HG02759 (cell line): ENCODE measurements at regions not wholly inside any gene's neighbourhood (a gene's known extent, or its start where the extent isn't known, plus 50 kb on each side); places are given as distances from the start of the nearest gene placed in this dataset.
"Not testable (repeated sequence)": the region's sequence is repeated elsewhere in the genome, so short reads cannot be mapped to it uniquely, and the experiment has no call there.

Experiments
- ATAC-seq: cut with Tn5 transposase; IDR thresholded peaks from one replicate; pipeline ENCODE4 v1.9.1; 2021; ENCODE audit warnings: mild to moderate bottlenecking, moderate library complexity; ENCODE audit not compliant: unreplicated experiment

GRCh38 chr10:124193309-124193696, 99.9 kb upstream of the CHST15 start:
- ATAC-seq, result no peak

DNA sequence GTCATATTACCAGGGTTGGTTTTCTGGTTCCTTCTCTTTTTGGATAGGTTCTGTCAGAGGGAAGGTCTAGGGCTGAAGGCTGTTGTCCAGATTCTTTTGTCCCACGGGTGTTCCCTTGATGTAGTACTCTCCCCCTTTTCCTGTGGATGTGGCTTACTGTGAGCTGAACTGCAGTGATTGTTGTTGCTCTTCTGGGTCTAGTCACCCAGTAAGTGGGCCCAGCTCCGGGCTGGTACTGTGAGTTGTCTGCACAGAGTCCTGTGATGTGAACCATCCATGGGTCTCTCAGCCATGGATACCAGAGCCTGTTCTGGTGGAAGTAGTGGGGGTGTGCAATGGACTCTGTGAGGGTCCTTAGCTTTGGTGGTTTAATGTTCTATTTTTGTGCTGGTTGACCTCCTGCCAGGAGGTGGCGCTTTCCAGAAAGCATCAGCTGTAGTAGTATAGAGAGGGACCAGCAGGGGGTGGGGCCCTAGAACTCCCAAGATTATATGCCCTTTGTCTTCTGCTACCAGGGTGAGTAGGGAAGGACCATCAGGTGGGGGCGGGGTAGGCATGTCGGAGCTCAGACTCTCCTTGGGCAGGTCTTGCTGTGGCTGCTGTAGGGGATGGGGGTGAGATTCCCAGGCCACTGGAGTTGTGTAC, 99.4 kb upstream of the CHST15 start:
- ATAC-seq, result not testable (repeated sequence)

DNA sequence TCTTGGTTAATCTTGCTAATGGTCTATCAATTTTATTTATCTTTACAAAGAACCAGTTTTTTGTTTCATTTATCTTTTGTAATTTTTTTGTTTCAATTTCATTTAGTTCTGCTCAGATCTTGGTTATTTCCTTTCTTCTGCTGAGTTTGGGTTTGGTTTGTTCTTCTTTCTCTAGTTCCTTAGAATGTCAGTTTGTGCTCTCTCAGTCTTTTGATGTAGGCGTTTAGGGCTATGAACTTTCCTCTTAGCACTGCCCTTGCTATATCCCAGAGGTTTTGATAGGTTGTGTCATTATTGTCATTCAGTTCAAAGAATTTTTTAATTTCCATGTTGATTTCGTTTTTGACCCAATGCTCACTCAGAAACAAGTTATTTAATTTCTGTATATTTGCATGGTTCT, 97.1 kb upstream of the CHST15 start:
- ATAC-seq, result not testable (repeated sequence)

DNA sequence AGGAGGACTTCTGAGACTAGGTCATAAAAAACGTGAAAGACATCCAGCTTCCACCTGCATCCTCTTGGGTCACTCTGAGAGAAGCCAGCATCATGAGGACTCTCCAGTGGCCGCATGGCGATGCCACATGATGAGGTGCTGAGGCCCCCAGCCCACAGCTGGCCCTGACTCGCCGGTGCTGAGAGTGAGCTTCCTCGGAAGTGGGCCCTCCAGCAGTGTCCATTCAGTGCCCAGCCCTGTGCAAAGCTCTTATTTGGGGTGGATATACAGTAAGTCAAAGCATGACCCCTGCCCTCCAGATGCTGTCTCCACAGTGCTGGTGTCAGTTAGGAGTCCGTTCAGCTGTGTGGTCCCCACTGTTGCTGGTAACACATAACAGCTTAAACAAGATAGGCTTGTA, 93.6 kb upstream of the CHST15 start:
- ATAC-seq, result no peak

DNA sequence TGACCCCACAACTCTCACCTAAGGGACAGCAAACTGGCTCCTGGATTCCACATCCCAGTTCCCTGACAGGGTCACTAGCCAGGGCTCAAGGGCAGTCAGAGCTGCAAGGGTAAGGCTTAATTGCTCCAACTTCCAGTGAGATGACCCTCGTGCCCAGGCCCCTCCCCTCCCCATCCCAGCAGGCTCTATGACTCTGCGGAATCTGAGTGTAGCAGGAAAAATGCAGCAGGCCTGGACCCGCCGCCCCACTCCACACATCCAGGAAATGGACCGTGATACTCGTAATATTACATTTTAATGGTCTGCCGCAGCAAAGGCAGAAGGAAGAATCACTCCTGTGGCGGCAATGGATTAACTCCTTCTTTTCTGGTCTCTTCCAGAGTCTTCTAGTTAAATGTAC, 91.7 kb upstream of the CHST15 start:
- no peak for ATAC-seq

DNA sequence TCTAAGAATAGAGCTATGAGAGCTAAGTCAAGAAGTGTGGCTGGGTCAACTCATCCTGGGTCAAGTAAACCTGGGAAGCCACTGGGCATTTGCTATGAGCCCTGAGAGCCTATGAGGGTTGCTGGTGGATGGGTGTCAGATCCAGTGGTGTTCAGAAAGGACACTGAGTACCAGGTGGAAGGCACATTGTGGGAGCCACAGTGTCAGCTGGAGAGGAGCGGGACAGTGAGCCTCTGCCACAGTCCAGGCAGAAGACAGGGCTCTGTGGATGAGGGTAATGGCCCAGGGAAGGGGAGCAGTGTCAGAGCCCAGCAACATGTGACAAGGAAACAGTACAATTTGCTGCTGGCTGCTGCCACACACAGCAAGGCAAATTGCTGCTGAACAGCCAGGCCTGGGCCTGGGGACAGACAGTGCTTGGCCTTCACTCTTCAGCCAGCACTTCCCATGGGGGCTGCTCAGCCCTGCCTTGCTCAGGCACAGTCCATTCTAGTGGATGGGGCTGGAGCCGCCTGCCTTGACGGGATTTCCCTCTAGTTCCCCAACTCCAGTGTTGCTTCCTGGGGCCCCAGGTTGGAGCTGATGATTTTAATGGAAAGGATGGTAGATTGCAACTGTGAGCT, 90.9 kb upstream of the CHST15 start:
- ATAC-seq, result no peak

- ATAC-seq, result no peak
Measured at GRCh38 chr10:124183617-124184016, 90.2 kb upstream of the CHST15 start.

- no peak for ATAC-seq
Measured at GRCh38 chr10:124182088-124182541, 88.7 kb upstream of the CHST15 start.

- no peak for ATAC-seq
Measured at GRCh38 chr10:124181656-124182055, 88.3 kb upstream of the CHST15 start.

DNA sequence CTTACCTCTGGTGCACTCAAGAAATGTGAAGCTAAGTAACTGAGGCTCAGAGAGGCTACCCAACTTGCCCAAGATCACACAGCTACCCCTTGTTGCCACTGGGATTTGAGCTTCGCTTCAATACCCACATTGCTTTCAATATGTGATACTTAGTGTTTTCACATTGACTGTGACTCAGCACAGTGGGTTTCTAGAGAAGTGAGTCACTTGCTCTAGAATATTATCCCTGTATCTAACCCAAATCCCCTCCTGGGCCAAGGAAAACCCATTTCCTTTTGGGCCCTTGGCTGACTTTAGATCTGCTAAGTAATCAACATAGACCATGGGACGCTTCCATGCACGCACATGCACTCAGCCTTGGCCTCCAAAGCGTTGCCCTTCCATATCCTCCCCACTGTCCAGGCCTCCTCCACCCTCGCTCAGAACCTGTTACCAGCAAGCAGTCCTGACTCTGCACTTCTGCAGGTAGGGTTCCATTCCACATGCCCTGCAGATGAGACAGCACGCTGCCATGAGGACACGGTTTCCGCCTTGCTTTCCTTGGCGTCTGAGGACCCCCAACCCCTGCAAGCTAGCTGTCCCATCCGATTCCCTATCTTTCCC, 87.7 kb upstream of the CHST15 start:
- no peak for ATAC-seq

GRCh38 chr10:124180044-124180745, 86.8 kb upstream of the CHST15 start:
- ATAC-seq, result no peak

GRCh38 chr10:124179308-124180043, 86.1 kb upstream of the CHST15 start:
- ATAC-seq, result no peak

DNA sequence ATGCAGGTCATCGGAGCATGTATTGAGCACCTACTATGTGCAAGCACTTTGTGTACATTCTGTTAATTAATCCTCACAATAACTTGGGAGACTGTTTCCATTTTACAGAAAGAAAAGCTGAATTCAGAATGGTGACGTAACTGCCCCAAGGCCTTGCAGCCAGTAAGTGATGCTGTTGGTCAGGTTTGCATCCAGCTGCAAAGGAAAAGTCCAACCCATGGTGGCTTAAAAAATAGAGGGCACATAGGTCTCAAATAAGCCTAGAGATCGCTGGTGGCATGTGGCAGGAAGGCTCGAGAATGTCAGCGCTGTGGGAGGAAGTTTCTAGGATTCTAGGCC, 83.8 kb upstream of the CHST15 start:
- no peak for ATAC-seq

DNA sequence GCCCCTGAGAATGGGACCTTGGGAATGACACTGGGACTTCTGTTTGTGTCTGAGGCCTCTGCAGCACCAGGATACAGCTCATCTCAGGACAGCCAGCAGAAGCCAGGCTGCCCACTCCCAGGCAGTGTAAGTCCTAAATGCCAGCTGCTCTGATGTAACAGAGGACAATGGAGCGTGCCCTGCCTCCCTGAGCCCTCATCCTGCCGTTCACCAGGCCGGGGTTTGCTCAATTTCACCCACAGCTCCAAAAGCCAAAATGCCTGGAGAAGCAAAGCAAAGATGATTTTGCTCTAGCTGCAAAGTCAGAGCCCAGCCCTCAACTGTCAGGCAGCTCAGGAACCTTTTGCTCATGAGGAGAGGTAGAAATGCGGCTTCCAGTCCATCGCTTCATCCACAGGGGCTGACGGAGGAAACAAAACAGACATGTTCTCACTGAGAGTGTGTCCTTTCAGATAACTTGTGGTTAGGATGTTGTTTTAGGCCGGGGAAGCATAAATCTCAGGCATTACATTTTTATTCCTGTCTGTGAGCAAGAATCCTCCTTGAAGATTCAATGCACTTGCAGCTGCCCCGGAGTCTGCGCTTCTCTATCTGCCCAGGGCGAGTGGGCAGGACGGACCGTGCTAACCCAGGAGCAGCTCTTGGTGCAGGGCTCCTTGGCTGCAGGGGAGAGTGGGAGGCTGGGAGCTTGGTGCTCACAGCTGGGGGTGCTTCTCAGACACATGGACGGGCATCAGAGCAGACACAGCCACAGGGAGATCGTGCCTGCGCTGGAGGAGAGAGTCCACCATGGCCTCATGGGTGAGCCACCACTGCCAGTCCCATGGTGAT, 83.2 kb upstream of the CHST15 start:
- ATAC-seq, result no peak

GRCh38 chr10:124175701-124176348, 82.4 kb upstream of the CHST15 start:
- ATAC-seq, result no peak

GRCh38 chr10:124174673-124175645, 81.6 kb upstream of the CHST15 start:
- ATAC-seq, result no peak

- no peak for ATAC-seq
Measured at GRCh38 chr10:124174071-124174566, 80.7 kb upstream of the CHST15 start.

- no peak for ATAC-seq
Measured at GRCh38 chr10:124173298-124173900, 80.0 kb upstream of the CHST15 start.
